HepG2 (cell line): ENCODE measurements at regions not wholly inside any gene's neighbourhood (a gene's known extent, or its start where the extent isn't known, plus 50 kb on each side); places are given as distances from the start of the nearest gene placed in this dataset.

ENCODE experiments used
- ATAC-seq: fragments of 200-7000 bp; cut with Tn5 transposase; 3 replicates; pipeline ENCODE4 v1.9.1; 2020; ENCODE audit warnings: mild to moderate bottlenecking, moderate library complexity
- BruUV-seq: library from RNA; stranded (reverse); fragments of 400-500 nt; replicated peaks from 2 replicates; lab custom pipeline; 2021; lab: Mats Ljungman, UMichigan
- CTCF ChIA-PET: fragments of 300-600 bp; formaldehyde crosslinking; extraction: SDS; loops from one replicate; lab custom pipeline; 2021; ENCODE audit warnings: low total read pairs, inconsistent platforms, low intra/inter-chr PET ratio; lab: Yijun Ruan, JAX
- POLR2A ChIA-PET: fragments of 350-600 bp; sonication (Branson Sonifier 250); formaldehyde crosslinking; loops from one replicate; lab custom pipeline; 2020; ENCODE audit warnings: antibody characterized with exemption, inconsistent platforms; lab: Yijun Ruan, JAX
- DNase-seq: peaks from one replicate; pipeline ENCODE4 v3.0.0-alpha.2; 2015; ENCODE audit warnings: low spot score
- FAIRE-seq: peaks from 3 replicates; lab custom pipeline; 2011; peaks lifted over from hg19 to GRCh38; lab: Jason Lieb, UNC
- H2AFZ ChIP-seq: one replicate; pipeline ENCODE4 v1.6.1; 2011; ENCODE audit warnings: low read length, inconsistent platforms
- H3K27ac ChIP-seq: fragments of 300-600 bp; 3 replicates; pipeline ENCODE4 v1.8.0; 2011; ENCODE audit warnings: mixed run types, mild to moderate bottlenecking, mixed read lengths, low read length, inconsistent platforms; ENCODE audit not compliant: insufficient read depth; ENCODE audit errors: extremely low read length
- H3K27me3 ChIP-seq, 2 experiments: fragments of 200-600 bp in 1 of 2; 2 replicates in 1 of 2; 3 replicates in 1 of 2; pipeline versions ENCODE4 v1.6.0 to v1.8.0; 2011; ENCODE audit warnings: low read length in 2 of 2, mild to moderate bottlenecking in 2 of 2, moderate library complexity in 2 of 2, inconsistent platforms in 1 of 2; ENCODE audit not compliant: insufficient read depth in 2 of 2, control insufficient read depth in 1 of 2
- H3K36me3 ChIP-seq, 2 experiments: fragments of 200-600 bp in 1 of 2; replicated peaks in 1 of 2; 2 replicates in 1 of 2; 3 replicates in 1 of 2; pipeline versions ENCODE4 v1.5.1 to v1.8.0; 2011; ENCODE audit warnings: low read length in 2 of 2, inconsistent platforms in 1 of 2; ENCODE audit not compliant: insufficient read depth in 2 of 2, control insufficient read depth in 1 of 2
- H3K4me1 ChIP-seq: 2 replicates; pipeline ENCODE4 v1.5.1; 2012; ENCODE audit warnings: low read length, inconsistent platforms; ENCODE audit not compliant: insufficient read depth
- H3K4me2 ChIP-seq: 2 replicates; pipeline ENCODE4 v1.6.0; 2011; ENCODE audit warnings: low read depth, low read length, inconsistent platforms
- H3K4me3 ChIP-seq, 3 experiments: fragments of 200-600 bp in 1 of 3; sonication (generic), shearing (Covaris generic) in 1 of 3; replicated peaks in 1 of 3; 2 replicates each; pipeline ENCODE4 v1.5.1; 2011 to 2016; ENCODE audit warnings: low read length in 3 of 3, inconsistent platforms in 2 of 3, low read depth in 2 of 3, mild to moderate bottlenecking in 2 of 3, control low read depth in 1 of 3, mixed read lengths in 1 of 3; ENCODE audit not compliant: insufficient read depth in 1 of 3
- H3K79me2 ChIP-seq: one replicate; pipeline ENCODE4 v1.6.1; 2011; ENCODE audit warnings: low read length, inconsistent platforms; ENCODE audit not compliant: insufficient read depth
- H3K9ac ChIP-seq: 2 replicates; pipeline ENCODE4 v1.6.0; 2011; ENCODE audit warnings: mild to moderate bottlenecking, low read depth, low read length, inconsistent platforms; ENCODE audit not compliant: insufficient read depth
- H3K9me3 ChIP-seq: 2 replicates; pipeline ENCODE4 v1.5.1; 2012; ENCODE audit warnings: mild to moderate bottlenecking, low read length
- H4K20me1 ChIP-seq: 2 replicates; pipeline ENCODE4 v1.6.0; 2011; ENCODE audit warnings: inconsistent platforms, mild to moderate bottlenecking, low read length, moderate library complexity; ENCODE audit not compliant: insufficient read depth
- CTCF ChIP-seq: sonication (generic); formaldehyde crosslinking; IDR thresholded peaks from 2 replicates; pipeline ENCODE4 v1.5.0; 2020; ENCODE audit warnings: mild to moderate bottlenecking, missing genetic modification reagents, moderate library complexity
- GMEB2 ChIP-seq: IDR thresholded peaks from 2 replicates; pipeline ENCODE4 v1.6.1; 2016; ENCODE audit warnings: missing biosample characterization, missing genetic modification reagents, low read depth
- KDM3A ChIP-seq: IDR thresholded peaks from 2 replicates; pipeline ENCODE4 v1.6.1; 2018; ENCODE audit warnings: low read depth, missing compliant biosample characterization
- MLX ChIP-seq: IDR thresholded peaks from 2 replicates; pipeline ENCODE4 v1.6.1; 2016
- TBL1XR1 ChIP-seq: fragments of 150-350 bp; IDR thresholded peaks from 2 replicates; pipeline ENCODE4 v1.6.1; 2014; ENCODE audit warnings: borderline replicate concordance, low read length; ENCODE audit not compliant: partially characterized antibody
- TERF1 ChIP-seq: sonication (generic); formaldehyde crosslinking; IDR thresholded peaks from 2 replicates; pipeline ENCODE4 v1.8.0; 2022; ENCODE audit warnings: mild to moderate bottlenecking, missing genetic modification reagents, moderate library complexity
- TGIF2 ChIP-seq: IDR thresholded peaks from 2 replicates; pipeline ENCODE4 v1.6.1; 2016; ENCODE audit warnings: control low read depth, missing compliant biosample characterization
- ZNF331 ChIP-seq: sonication (generic); formaldehyde crosslinking; IDR thresholded peaks from 2 replicates; pipeline ENCODE4 v1.4.0; 2020; ENCODE audit warnings: missing genetic modification reagents
- WGBS: methylation state at CpG from one replicate; pipeline ENCODE4 v1.1.6; 2017; ENCODE audit warnings: low lambda C conversion rate; 5-methylcytosine and 5-hydroxymethylcytosine counted together
- in situ Hi-C: cut with HindIII; loops from 2 replicates; pipeline ENCODE4 v1.10.0; 2017; ENCODE audit warnings: low pct_unique_long_range_greater_than_20kb; ENCODE audit not compliant: extremely low pct_ligation_motif_present
- intact Hi-C: fragments of 100-400 bp; cut with micrococcal nuclease; formaldehyde crosslinking; loops from one replicate; pipeline ENCODE4 v1.10.0; 2022; ENCODE audit not compliant: unreplicated experiment

- no peak for TF ChIP-seq GMEB2
- no peak for TF ChIP-seq ZNF331 (CRISPR knock-in tag)
- no peak for TF ChIP-seq KDM3A (CRISPR knock-in tag)
- no peak for TF ChIP-seq TERF1
- no peak for TF ChIP-seq MLX (CRISPR knock-in tag)
- TF ChIP-seq TBL1XR1, result no peak
These were observed 176.1 kb downstream of the GABRG2 start (continued) for GRCh38 chr5:162243651-162244050.

GRCh38 chr5:162248107-162248713, 180.6 kb downstream of the GABRG2 start:
- H3K4me1 ChIP-seq, result no peaks in the 10 kb centered on the region
- H3K4me2 ChIP-seq, result peak overlapping the region; percentile 39
- no peaks in the 10 kb centered on the region for H3K36me3 ChIP-seq
- H3K27me3 ChIP-seq, result no peaks in the 10 kb centered on the region
- FAIRE-seq, result no peak
- no peak overlapping the region for H3K27ac ChIP-seq
- H3K4me3 ChIP-seq, result no peak overlapping the region
- ChIA-PET CTCF (no interaction called here), POLR2A (no interaction called here)
- H2AFZ ChIP-seq, result no peak overlapping the region
- peak; percentile 15 for DNase-seq
- no TSS peak for BruUV-seq
- intact Hi-C loops (no loop called here), in situ Hi-C loops (no loop called here)
- peak; percentile 32 for TF ChIP-seq CTCF (CRISPR knock-in tag)
- TF ChIP-seq TGIF2 (CRISPR knock-in tag), result no peak
- ATAC-seq, result peak; percentile 88
- WGBS, result 10% methylated on average over 11 of the region's 11 CpGs
- no peak overlapping the region for H3K9ac ChIP-seq
- no peaks in the 10 kb centered on the region for H3K9me3 ChIP-seq
- H4K20me1 ChIP-seq, result no peaks in the 10 kb centered on the region
- H3K79me2 ChIP-seq, result no peaks in the 10 kb centered on the region
